ENCODE measurements at regions not wholly inside any gene's neighbourhood (a gene's known extent, or its start where the extent isn't known, plus 50 kb on each side); places are given as distances from the start of the nearest gene placed in this dataset.

GRCh38 chr10:29878492-29878891 lies 180.9 kb downstream of the JCAD start:
- TF ChIP-seq CTCF (IDR thresholded peaks at IDR 0.05) (no peak), POLR2A (IDR thresholded peaks at IDR 0.05) (no peak)
